Ureter (tissue), 1 donor: ENCODE measurements at regions not wholly inside any gene's neighbourhood (a gene's known extent, or its start where the extent isn't known, plus 50 kb on each side); places are given as distances from the start of the nearest gene placed in this dataset.
"Not testable (repeated sequence)": the region's sequence is repeated elsewhere in the genome, so short reads cannot be mapped to it uniquely, and the experiment has no call there.

Experiments
- DNase-seq: peaks from one replicate; pipeline ENCODE4 v3.0.0-alpha.2; 2020; ENCODE audit warnings: low spot score
- donor health status: DM: yes; HTN: yes; CAD: no.

DNA sequence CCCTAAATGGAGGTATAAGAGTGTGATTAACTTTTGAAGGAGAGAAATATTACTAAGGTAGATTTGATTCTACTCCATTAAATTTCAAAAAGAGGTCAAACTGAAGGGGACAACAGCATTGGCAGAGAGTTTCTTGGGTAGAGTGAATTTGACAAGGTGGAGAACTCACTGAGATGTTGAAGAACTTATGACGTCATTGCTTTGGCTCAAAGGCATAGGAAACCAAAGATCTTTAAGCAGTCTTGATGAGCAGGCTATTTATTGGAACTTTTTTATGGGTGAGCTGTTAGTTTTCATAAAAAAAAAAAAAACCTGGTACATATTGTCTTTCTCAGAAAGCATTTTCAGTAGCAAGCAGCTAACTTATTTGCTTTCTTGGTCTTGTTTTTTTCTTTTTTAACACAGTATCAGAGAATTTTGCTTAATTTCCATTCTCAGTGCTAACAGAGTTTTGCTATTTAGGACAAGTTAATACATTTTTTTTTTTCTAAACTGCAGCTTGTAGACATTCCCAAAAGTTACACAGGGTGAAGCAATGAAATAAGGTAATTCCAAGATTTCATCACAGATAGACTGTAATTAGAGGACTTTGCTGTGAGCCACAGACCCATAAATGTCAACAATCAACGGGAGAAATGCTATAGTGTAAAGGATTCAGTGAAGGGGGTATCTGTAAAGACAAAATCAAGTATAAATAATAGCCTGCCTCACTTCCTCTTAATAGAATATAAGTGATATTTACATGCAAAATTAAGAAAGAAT lies 412.2 kb upstream of the KLHL1 start:
- no peak for DNase-seq

DNA sequence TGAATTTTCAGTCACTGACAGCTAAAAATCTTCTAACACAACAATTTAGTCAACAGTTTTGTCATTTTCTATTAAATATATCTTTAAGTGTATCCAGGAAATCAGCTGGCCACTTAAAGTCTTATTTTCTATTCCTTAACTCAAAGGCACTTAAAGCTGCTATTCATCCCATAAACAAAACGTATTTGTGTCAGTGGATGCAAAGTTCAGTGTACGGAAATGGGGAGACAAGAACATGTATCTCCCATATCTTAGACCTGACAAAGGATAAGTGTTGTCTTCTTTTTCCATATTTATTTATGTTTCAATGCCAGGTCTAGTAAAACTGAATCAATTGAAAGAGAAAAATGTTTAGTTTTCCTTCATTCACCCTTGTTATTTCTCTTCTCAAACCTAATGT lies 409.8 kb upstream of the KLHL1 start:
- no peak for DNase-seq

DNA sequence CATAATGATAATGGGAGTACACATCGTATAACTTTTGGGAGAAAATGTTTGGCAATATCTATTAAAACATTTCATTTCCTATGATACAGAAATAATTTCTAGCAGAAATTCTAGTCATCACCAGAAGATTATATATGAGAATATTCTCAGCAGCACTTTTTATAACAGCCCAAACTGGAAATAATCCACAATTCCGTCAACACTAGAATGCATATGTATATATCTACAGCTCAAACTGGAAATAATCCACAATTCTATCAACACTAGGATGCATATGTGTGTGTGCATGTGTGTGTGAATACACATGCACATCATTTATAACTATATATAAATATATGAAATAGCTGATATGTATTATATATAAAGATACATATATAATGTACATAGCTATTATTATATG lies 408.0 kb upstream of the KLHL1 start:
- DNase-seq = no peak

DNA sequence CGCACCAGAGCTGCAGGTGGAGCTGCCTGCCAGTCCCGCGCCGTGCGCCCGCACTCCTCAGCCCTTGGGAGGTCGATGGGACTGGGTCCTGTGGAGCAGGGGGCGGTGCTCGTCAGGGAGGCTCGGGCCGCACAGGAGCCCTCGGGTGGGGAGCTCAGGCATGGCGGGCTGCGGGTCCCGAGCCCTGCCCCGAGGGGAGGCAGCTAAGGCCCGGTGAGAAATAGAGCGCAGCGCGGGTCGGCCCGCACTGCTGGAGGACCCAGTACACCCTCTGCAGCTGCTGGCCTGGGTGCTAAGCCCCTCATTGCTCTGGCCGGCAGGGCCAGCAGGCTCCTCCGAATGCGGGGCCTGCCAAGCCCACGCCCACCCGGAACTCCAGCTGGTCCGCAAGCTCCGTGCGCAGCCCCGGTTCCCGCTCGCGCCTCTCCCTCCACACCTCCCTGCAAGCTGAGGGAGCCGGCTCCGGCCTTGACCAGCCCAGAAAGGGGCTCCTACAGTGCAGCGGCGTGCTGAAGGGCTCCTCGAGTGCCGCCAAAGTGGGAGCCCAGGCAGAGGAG lies 403.7 kb upstream of the KLHL1 start:
- DNase-seq = not testable (repeated sequence)

DNA sequence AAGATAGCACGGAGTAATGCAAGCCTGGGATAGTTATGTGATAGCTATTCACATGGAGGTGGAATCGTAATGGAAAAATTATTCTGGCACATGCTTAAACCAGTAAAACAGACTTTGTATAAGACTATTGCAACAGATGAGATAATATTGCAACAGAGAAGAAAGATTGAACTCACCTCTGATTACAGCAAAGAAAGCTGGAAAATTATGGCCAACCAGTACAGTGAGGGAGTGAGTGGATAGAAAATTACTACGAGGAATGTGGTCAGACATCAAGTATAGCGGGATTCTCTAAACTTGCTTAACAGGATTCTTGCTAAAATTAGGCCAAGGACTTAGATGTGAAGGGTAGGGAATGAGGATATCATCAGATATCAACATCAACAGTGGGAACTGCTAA lies 397.6 kb upstream of the KLHL1 start:
- no peak for DNase-seq

DNA sequence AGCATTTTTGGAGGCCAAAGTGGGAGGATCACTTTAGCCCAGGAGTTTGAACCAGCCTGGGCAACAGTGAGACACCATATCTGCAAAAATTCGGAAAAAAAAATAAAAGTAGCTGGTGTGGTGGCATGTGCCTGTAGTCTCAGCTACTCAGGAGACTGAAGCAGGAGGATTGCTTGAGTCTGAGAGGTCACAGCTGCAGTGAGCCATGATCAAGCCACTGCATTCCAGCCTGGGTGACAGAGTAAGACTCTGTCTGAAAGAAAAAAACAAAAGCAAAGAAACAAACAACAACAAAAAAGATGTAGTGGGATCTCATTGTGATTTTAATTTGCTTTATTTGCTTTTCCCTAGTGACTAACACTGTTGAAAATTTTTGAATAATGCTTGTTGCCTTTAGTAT lies 394.7 kb upstream of the KLHL1 start:
- no peak for DNase-seq

DNA sequence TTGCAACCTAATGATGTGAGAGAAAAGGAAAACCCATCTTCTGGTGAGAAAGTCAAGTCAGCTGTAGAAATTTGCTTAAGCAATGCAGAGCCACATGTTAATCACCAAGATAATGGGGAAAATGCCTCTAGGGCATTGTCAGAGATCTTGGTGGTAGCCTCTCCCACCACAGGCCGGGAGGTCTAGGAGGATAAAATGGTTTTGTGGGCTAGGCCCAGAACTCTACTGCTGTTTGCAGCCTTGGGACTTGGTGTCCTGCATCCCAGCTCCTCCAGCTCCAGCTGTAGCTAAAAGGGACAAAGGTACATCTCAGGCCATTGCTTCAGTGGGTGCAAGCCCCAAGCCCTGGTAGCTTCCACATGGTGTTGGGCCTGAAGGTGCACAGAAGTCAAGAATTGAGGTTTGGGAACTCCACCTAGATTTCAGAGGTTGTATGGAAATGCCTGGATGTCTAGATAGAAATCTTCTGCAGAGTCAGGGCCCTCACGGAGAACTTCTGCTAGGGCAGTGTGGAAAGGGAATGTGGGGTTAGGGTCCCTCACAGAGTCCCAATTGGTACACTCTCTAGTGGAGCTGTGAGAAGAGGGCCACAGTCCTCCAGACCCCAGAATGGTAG lies 382.2 kb upstream of the KLHL1 start:
- DNase-seq = no peak

DNA sequence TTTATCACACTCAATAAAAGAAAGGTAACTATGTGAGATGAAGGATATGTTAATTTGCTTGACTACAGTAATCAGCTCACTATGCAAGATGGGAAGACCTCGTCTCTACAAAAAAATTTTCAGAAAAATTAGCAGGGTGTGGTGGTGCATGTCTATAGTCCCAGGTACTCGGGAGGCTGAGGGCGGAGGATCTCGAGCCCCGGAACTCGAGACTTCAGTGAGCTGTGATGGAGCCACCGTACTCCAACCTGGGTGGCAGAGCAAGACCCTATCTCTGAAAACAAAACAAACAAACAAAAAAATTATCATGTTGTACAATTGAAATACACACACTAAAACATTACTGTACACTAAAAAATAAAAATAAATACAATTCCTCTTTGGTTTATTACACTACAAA lies 376.7 kb upstream of the KLHL1 start:
- DNase-seq = no peak

DNA sequence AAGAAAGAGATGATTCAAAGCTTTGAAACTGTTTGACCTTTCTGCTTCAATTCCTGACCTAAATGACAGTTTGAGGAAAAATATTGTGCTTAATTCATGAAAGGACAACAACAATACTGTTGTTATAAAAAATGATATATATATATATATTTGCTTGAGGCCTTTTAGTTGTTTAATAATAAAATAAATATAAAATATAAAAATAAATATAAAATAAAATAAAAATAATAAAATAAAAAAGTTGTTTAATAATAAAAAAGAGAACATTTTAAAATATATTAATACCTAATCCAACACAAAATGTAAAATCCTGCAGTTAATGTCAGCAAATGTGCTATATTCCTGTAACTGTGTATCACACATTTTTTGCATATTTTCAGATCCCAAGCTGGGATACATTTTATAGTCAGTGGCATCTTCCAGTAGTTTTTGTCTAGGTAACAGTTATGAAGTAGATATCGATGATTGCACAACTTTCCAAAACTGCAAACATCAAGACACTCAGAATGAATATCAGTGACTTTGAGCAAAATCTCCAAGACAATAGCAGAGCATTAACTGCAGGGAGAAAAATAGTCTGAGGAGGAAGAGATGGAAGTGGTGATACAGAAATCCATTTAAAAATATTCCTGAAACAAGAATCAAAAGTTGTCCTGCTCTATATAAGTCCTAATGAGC lies 375.5 kb upstream of the KLHL1 start:
- no peak for DNase-seq

DNA sequence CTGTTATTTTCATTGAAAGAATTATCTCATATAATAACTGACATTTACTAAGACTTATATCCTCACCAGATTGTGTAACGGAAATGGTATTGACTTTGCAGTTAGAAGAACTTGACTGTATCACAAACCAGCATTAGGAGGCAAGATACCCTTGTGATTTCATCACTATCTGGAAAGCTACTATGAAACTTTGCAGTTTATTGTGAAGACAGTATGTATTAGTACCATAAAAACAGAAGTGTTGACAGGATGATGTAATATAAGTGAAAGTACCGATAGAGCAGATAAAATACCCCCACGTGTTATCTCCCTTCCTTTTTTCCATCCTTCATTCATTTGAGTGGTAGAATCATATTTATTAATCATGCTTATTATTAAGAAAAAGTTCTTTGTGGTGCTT lies 365.7 kb upstream of the KLHL1 start:
- no peak for DNase-seq

DNA sequence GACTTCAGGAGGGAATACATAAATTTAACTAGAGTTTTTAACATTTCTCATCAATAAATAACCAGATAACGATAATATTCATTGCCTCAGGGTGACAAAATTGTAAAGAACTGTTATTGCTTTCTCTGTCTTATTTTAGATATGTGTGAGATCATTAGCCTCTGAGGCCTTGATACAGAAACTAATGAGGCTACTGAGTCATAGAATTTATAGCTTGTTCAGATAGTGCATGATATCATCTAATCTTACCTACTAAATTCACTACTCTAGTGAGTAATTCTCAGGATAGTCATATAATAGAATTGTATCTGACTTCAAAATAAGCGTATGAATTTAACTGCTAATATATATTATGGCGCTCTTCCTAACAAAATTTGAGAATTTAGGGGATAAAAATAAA lies 360.8 kb upstream of the KLHL1 start:
- no peak for DNase-seq

DNA sequence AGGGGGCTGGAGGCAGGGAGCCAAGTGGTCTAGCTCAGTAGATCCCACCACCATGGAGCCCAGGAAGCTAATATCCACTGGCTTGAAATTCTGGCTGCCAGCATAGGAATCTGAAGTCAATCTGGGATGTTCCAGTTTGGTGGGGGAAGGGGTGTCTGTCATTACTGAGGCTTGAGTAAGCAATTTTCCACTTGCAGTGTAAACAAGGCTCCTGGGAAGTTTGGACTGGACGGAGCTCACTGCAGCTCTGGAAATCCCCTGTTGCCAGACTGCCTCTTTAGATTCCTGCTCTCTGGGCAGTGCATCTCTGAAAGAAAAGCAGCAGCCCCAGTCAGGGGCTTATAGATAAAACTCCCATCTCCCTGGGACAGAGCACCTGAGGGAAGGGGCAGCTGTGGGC lies 349.2 kb upstream of the KLHL1 start:
- DNase-seq = no peak

DNA sequence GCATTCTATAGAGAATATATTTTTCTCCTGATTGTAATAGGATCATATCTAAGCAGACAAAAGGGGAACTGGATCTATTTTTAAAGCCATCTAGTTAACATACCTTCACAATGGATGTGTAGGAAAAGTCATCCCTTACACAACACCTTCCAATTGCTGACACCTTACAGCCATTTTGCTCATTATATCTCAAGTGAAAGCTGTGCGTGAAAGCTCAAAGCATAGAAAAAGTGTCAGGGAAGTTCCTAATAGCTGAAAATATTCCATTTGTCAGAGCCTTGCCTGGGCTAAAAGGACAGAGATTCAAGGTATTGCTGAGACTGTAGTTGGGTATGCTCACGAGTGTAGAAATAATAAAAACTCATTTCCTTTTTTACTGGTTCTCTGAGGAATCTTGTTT lies 340.6 kb upstream of the KLHL1 start:
- no peak for DNase-seq

DNA sequence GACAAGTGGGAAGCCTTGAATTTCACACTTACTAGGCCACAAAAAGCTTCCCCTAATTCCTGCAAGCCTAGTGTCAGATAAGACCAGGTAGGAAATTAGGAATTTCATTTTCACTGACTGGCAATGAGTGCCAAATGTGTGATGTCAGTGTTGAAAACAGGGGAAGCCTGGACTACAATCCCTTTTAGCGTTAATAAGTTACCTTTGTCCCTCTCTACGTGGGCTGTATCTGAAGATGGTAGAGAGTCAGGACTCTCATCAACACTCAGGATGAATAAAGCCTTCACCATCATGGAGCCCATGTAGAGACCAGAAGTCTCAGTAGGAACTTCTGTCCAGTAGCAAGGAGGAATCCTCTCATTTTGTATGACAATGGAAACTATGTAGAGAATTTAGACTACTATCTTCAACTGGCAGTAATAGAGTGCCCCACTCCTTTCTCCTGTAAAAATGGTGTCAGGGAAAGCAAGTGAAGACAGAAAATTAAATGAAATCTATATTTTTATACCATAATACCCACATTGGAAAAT lies 324.1 kb upstream of the KLHL1 start:
- DNase-seq = no peak

DNA sequence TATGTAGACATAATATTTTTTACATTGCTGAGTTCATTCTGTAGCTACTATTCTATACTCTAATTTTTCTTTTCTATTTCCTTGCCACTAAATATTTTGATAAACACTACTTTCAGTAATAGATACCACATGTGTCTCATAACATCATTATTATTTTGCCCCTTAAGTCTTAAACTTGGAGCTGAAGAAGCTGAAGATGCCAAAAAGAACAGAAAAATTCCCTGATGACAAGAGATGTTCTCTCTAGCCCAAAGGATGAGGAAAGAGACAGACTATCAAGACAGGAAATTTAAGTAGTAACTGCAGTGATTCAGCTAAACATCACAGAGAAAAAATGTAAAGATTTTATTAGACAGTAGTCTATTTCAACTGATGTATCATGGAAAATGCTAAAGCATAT lies 322.0 kb upstream of the KLHL1 start:
- DNase-seq = no peak

DNA sequence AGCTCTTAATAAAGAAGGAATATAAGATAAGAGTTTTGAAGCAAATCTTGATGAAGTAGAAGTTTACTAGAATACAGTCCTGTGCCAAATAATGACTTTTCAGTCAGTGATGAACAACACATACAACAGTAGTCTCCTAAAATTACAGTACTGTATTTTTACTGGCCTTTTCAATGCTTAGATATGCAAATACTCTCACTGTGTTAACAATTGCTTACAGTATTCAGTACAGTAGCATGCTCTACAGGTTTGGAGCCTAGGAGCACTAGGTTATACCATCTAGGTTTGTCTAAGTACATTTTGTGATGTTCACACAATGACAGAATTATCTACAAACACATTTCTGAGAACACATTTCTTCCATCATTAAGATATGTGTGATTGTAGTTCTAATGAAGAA lies 316.7 kb upstream of the KLHL1 start:
- no peak for DNase-seq

DNA sequence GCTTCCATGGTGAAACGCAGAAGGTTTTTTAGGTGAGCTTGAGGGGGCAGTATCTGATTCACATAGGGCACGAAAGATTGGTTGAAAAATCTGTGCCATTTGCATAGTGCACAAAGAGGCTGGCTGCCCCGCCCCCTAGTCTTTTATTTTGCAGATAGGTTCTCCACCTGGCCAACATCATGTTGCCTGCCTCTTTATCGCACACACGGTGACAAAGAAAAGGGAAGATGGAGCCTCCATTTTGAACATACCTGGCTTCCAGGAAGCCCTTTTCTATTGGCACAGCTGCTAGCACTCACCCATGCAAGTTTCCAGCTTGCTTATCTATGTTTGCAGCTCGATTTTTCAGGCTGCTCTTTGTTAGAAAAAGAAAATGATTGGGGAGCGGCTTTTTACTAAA lies 316.2 kb upstream of the KLHL1 start:
- DNase-seq = no peak

DNA sequence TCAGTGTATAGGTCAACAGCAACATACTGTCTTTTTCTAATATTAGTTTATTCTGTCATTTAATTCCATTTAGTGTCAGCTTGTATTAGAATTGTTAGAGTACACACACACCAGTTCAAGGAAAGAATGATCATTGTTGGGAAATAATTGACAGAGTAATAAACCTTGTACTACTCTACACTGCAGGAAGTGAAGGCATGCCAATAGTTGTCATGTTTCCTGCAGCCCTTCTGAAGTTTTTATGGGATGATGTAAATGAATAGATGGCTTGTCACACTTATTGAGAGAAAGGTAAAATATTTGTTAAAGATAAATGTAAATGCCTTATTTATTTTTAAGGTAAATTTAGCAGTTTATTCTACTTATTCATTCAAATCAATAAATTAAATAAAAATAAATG lies 306.9 kb upstream of the KLHL1 start:
- no peak for DNase-seq

DNA sequence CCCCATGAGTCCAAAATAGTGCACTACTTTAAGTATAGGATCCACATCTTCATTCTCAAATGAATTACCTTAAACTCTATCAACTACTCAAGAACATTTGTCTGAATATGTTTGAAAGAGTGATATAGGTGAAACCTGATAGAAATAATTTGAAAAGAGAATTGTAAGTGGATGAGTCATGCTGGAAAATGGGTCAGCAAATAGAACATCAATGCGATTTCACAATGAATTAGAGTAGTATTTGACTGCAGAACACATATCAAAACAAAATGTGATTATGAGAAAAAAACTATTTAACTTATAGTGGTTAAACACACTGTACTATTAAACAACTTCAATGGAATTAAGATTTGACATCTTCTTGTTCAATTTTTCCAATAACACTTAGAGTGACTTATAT lies 300.6 kb upstream of the KLHL1 start:
- no peak for DNase-seq

DNA sequence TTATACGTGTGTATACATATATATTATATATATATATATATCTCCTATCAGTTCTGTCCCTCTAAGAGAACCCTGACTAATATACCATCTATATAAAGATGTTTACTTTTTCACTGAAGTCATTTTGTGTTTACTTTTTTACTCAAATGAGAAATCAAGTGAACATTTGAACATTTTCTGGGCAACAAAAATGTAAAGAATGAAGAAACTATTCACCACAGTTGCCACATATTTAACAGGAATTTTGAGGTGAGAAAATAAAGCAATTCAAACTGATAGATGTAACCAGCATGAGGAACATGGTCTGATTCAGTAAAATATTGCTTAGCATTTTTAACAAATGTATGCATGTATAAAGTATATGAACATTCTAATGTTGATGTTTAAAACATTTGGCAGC lies 299.2 kb upstream of the KLHL1 start:
- DNase-seq = no peak

DNA sequence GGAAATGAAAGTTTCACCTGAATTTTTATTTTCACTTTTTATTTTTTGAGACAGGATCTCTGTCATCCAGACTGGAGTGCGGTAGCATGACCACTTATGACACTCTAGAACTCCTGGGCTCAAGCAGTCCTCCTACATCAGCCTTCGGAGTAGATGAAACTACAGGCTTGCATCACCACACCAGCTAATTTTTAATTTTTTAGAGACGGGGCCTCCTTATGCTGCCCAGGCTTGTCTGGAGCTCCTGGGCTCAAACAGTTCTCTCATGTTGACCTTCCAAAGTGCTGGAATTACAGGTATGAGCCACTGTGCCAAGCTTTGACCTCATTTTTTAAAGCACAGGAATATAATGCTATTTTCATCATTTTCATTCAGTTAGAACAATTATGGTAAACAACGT lies 297.0 kb upstream of the KLHL1 start:
- no peak for DNase-seq

DNA sequence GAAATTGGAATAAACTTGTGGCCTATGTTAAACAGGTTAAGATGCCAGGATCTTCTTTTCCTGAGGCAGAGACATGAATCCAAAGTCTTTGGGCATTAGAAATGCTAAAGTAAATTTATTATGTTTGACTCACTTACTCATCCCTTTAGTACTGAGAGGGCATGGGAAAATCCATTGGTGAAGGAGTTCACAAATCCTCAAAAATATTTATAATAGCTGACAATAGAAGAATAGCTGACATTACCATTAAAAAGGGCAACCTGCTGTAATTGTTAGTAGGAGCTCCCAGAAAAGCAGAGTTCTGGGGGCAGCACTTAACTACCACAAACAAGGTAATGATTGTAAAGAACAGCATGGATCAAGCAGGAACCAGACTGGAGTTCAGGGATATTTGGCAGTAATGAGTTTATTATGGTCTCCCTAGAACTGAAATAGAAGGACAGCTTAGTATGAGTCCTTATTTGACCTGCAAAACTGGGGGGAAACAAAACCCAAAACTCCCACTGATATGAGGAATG lies 285.8 kb upstream of the KLHL1 start:
- DNase-seq = no peak

DNA sequence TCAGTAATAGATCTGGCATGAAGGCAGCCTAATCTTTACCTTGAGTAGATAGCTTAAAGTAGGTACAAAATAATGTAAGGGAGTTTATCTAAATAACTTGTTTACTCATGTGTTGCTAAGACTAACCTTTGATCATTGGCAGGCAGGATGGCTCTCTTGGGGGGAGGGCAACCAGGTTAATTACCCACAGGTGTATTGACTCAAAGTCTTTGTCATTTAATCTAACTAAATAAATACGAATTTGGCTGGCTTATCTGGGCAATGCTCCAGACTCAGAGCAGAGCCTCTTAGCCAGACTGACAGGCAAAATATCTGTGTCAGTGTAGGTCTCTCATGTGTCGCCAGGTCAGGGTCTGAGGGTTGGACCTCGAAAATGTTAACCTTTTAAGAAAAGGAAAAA lies 283.4 kb upstream of the KLHL1 start:
- no peak for DNase-seq
